Tibial nerve (tissue), 4 donors: ENCODE measurements at regions not wholly inside any gene's neighbourhood (a gene's known extent, or its start where the extent isn't known, plus 50 kb on each side); places are given as distances from the start of the nearest gene placed in this dataset.

Experiments used
- DNase-seq, 2 donors: peaks; one replicate each; pipeline ENCODE4 v3.0.0-alpha.2; 2019; ENCODE audit warnings: low spot score in 2 of 2
- H3K27ac ChIP-seq, 4 donors: fragments of 200-600 bp; sonication (generic) in 3 of 4; one replicate each; pipeline ENCODE4 v1.5.1; 2017 to 2019; ENCODE audit warnings: mild to moderate bottlenecking in 1 of 4
- H3K27me3 ChIP-seq, 2 donors: fragments of 200-600 bp; sonication (generic) in 1 of 2; one replicate each; pipeline versions ENCODE4 v1.5.1 to v1.6.0; 2017 to 2019
- H3K36me3 ChIP-seq, 3 donors: fragments of 200-600 bp; sonication (generic); one replicate each; pipeline ENCODE4 v1.5.1; 2018 to 2019
- H3K4me1 ChIP-seq, 4 donors: fragments of 200-600 bp; sonication (generic) in 3 of 4; one replicate each; pipeline ENCODE4 v1.5.1; 2017 to 2019
- H3K4me3 ChIP-seq, 4 donors: fragments of 200-600 bp; sonication (generic) in 3 of 4; one replicate each; pipeline ENCODE4 v1.5.1; 2017 to 2019; ENCODE audit warnings: mild to moderate bottlenecking in 1 of 4, moderate library complexity in 1 of 4
- H3K9me3 ChIP-seq, 4 donors: fragments of 200-600 bp; sonication (generic) in 3 of 4; one replicate each; pipeline ENCODE4 v1.5.1; 2017 to 2019
- EP300 ChIP-seq, 2 donors: sonication (generic); formaldehyde crosslinking; IDR thresholded peaks; one replicate each; pipeline ENCODE4 v1.6.1; 2017; ENCODE audit warnings: antibody characterized with exemption in 2 of 2, mild to moderate bottlenecking in 1 of 2
- POLR2A ChIP-seq, 2 donors: fragments of 450-650 bp; IDR thresholded peaks; one replicate each; pipeline ENCODE4 v1.6.1; 2017; ENCODE audit warnings: antibody characterized with exemption in 2 of 2, mild to moderate bottlenecking in 2 of 2, moderate library complexity in 2 of 2
- WGBS, 2 donors: methylation state at CpG; one replicate each; pipeline ENCODE4 v1.1.5; 2018; 5-methylcytosine and 5-hydroxymethylcytosine counted together
- TF ChIP-seq, protein P1 (sequence below), 5 experiments: fragments of 200-600 bp in 3 of 5; fragments of 450-650 bp in 2 of 5; sonication (generic) in 3 of 5; IDR thresholded peaks; one replicate each; pipeline ENCODE4 v1.5.1; 2016 to 2019; ENCODE audit warnings: antibody characterized with exemption in 5 of 5, mild to moderate bottlenecking in 3 of 5, moderate library complexity in 2 of 5

DNA sequence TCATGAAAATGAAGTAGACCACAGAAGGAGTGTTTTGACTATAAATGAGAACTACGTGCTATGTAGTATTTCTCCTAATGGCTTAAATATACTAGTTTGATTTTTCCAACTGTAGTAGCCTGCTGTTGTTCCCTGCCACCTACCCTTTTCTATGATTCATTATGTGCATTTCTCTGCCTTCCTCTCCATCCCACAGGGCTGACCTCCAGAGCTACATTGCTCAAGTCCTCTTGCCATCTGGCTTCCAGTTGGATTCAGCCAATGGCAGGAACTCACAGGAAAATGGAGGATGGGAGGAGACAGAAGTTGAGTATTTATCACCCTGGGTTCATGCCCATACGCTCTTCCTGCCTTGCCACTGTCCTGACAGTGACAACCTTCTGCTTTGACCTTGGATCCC lies 515.3 kb downstream of the SOX5 start:
- WGBS, 2 donors, result 87 to 89% methylated on average over 2 of the region's 2 CpGs
- no peak overlapping the region for H3K27ac ChIP-seq
- H3K9me3 ChIP-seq, result peaks cover 0 to 9% (median 2%) of the 10 kb centered on the region in 4 donors
- no peaks in the 10 kb centered on the region for H3K36me3 ChIP-seq
- H3K4me3 ChIP-seq, result no peak overlapping the region
- DNase-seq, result no peak
- H3K27me3 ChIP-seq, result no peaks in the 10 kb centered on the region
- no peaks in the 10 kb centered on the region for H3K4me1 ChIP-seq
- TF ChIP-seq, protein P1, sequence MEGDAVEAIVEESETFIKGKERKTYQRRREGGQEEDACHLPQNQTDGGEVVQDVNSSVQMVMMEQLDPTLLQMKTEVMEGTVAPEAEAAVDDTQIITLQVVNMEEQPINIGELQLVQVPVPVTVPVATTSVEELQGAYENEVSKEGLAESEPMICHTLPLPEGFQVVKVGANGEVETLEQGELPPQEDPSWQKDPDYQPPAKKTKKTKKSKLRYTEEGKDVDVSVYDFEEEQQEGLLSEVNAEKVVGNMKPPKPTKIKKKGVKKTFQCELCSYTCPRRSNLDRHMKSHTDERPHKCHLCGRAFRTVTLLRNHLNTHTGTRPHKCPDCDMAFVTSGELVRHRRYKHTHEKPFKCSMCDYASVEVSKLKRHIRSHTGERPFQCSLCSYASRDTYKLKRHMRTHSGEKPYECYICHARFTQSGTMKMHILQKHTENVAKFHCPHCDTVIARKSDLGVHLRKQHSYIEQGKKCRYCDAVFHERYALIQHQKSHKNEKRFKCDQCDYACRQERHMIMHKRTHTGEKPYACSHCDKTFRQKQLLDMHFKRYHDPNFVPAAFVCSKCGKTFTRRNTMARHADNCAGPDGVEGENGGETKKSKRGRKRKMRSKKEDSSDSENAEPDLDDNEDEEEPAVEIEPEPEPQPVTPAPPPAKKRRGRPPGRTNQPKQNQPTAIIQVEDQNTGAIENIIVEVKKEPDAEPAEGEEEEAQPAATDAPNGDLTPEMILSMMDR (IDR thresholded peaks at IDR 0.05), result no peak
- no peak for TF ChIP-seq EP300 (IDR thresholded peaks at IDR 0.05)
- TF ChIP-seq POLR2A (IDR thresholded peaks at IDR 0.05), result no peak

DNA sequence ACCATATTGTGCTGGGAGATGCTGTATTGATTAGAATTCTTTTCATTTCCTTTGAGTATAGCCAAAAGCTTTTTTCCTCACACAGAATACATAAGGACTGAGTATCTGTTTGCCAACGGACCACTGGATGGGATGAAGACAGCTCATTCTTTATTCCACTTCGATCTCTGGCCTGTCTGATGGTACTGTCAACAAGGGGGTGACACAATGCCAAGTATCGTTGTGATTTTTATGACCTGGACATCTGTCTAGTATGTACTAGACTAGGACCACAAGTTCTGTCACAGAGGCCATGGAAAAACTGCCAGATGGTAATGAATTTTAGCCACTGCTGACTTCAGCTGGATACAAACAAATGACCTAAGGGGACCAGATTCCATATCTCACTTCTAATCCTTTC lies 502.7 kb downstream of the SOX5 start:
- H3K4me1 ChIP-seq, result no peaks in the 10 kb centered on the region
- no peaks in the 10 kb centered on the region for H3K9me3 ChIP-seq
- H3K36me3 ChIP-seq, result no peaks in the 10 kb centered on the region
- TF ChIP-seq, protein P1 (IDR thresholded peaks at IDR 0.05), result no peak
- TF ChIP-seq POLR2A (IDR thresholded peaks at IDR 0.05) (no peak), EP300 (IDR thresholded peaks at IDR 0.05) (no peak)
- no peak for DNase-seq
- H3K27ac ChIP-seq, result no peak overlapping the region
- H3K27me3 ChIP-seq, result no peaks in the 10 kb centered on the region
- 36 to 50% methylated on average over 3 of the region's 3 CpGs for WGBS, 2 donors
- H3K4me3 ChIP-seq, result no peak overlapping the region

DNA sequence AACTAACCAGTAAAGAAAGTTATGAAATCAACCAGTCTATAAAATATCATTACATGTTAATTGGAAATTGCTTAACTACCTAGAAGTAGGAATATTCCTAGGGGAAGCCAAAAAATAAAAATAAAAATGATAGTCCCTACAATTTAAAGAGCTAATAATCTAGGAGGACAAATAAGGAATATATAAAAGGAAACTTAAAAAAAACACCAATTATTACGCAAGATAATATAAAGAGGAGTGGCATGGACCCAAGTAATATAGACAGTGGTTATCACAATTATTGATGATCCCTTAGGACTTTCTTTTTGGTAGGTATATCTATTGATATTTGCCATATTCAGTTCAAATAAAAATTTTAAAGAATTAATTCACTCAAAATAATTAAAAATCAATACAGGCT lies 498.7 kb downstream of the SOX5 start:
- Histone ChIP-seq H3K36me3 (no peaks in the 10 kb centered on the region), H3K4me1 (no peaks in the 10 kb centered on the region), H3K27me3 (no peaks in the 10 kb centered on the region), H3K4me3 (no peak overlapping the region), H3K27ac (no peak overlapping the region), H3K9me3 (no peaks in the 10 kb centered on the region)
- no peak for DNase-seq
- TF ChIP-seq EP300 (IDR thresholded peaks at IDR 0.05), result no peak
- no peak for TF ChIP-seq POLR2A (IDR thresholded peaks at IDR 0.05)
- TF ChIP-seq, protein P1 (IDR thresholded peaks at IDR 0.05), result no peak
- WGBS, 2 donors, result 97% methylated on average over 1 of the region's 1 CpG

DNA sequence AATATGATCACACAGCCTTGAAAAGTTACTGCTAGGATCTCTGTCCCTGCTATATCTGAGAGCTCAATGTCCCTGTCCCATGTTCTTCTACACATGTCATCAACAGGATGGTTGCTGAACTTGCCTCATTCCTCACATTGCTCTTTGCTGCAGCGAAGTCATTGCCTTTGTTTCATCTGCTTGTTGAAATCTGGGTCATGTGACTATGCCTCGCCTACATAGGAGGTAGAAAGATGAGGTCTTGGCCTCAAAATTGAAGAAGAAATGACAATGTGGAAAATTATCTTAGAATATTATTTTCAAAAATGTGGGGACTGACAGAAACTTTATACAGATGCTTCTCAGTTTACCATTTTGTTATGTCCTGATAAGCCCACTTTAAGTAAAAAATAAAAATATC lies 494.2 kb downstream of the SOX5 start:
- no peaks in the 10 kb centered on the region for H3K27me3 ChIP-seq
- DNase-seq, result no peak
- no peak overlapping the region for H3K27ac ChIP-seq
- H3K4me3 ChIP-seq, result no peak overlapping the region
- no peaks in the 10 kb centered on the region for H3K4me1 ChIP-seq
- WGBS, 2 donors, result 89 to 94% methylated on average over 2 of the region's 2 CpGs
- H3K36me3 ChIP-seq, result no peaks in the 10 kb centered on the region
- H3K9me3 ChIP-seq, result no peaks in the 10 kb centered on the region
- TF ChIP-seq POLR2A (IDR thresholded peaks at IDR 0.05), result no peak
- no peak for TF ChIP-seq EP300 (IDR thresholded peaks at IDR 0.05)
- TF ChIP-seq, protein P1 (IDR thresholded peaks at IDR 0.05), result no peak

DNA sequence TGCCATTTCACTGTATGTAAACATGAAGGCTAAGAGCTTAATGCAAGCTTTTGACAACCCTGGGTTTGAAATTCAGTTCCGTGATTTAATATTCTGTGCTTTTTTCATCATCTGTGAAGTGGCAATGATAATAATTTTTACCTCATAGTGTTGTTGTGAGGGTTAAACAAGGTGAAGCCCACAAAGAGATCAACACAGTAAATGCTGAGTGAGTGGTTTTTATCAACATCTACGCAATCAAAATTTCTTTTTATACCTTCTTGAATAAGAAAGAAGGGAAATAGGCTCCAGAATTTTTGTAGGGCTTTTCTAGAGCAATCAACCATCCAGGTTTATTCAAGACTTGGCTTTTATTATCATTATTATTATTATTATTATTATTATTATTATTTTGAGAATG lies 490.8 kb downstream of the SOX5 start:
- H3K27me3 ChIP-seq, result no peaks in the 10 kb centered on the region

More for the DNA sequence above, 490.8 kb downstream of the SOX5 start:
- no peaks in the 10 kb centered on the region for H3K36me3 ChIP-seq
- peaks cover 0 to 6% (median 2%) of the 10 kb centered on the region in 4 donors for H3K9me3 ChIP-seq
- H3K4me3 ChIP-seq, result no peak overlapping the region
- WGBS, 2 donors, result 96 to 97% methylated on average over 2 of the region's 2 CpGs
- H3K4me1 ChIP-seq, result no peaks in the 10 kb centered on the region
- DNase-seq, result no peak
- no peak for TF ChIP-seq EP300 (IDR thresholded peaks at IDR 0.05)
- TF ChIP-seq POLR2A (IDR thresholded peaks at IDR 0.05), result no peak
- TF ChIP-seq, protein P1 (IDR thresholded peaks at IDR 0.05), result no peak
- no peak overlapping the region for H3K27ac ChIP-seq
